GM19193 (cell line): ENCODE measurements at regions not wholly inside any gene's neighbourhood (a gene's known extent, or its start where the extent isn't known, plus 50 kb on each side); places are given as distances from the start of the nearest gene placed in this dataset.

ENCODE experiments used
- POLR2A ChIP-seq: IDR thresholded peaks from 4 replicates; pipeline ENCODE4 v1.6.1; 2011; ENCODE audit not compliant: insufficient read depth, insufficient read length; ENCODE audit errors: extremely low read depth

DNA sequence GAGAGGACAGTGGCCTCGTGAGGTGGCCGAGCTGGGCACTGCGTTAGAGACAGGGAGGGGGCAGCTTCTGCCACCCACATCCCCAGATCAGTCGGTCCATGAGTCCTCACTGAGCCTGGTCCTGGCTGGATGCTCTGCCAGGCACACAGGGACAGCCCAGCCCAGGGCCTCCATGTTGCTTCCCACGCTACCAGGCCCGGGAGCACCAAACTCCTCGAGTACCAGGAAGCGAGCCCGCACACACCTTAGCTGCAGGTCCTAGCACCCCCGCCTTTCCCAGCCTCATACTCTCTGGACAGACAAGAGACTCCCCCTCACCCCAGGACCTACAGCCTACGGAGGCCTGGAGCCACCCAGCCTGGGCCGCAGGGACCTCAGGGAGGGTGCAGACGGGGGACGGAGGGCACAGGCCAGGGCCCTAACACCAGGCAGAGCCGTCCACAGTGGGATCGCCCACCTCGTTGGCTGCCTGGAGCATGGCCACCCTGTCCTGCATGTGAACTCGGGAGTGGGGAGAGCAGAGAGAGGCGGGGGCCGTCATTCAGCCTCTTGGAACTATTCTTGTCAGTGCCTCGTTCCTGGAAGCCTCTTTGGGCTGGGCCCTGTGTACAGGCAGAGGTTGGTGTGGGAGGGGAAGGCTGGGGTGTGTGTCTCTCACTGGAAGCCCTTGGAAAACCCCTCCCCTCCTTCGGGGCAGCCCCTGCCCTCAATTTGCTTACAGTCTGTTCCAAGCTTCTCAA, 90.9 kb upstream of the RUNX3 start:
- no peak for TF ChIP-seq POLR2A

DNA sequence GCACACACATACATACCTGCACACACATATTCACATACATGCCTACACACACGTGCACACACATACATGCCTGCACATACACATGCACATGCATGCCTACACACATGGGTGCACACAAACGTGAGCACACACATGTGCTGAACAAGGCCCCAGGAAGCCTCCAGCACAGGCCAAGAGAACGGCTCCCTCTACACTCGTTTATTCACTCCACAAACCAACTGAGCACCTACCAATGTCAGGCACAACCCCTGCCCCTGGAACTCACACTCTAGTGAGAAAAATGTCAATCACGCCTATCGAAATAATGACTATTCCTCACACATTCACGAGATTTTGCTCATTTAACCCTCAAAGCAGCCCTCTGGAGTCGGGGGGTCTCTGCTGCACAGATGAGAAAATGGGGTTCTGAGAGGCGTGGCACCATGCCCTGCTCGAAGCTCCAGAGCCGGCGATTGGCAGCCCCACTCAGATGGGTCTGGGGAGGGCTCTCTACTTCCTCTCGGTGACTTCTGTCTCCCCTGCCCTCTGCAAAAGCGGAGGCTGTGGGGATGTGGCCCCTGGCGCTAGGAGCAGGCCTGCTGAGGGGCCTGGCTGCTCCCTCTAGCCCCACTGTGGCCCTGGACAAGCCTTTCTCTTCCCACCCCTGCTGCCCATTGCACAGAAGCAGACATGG, 90.2 kb upstream of the RUNX3 start:
- no peak for TF ChIP-seq POLR2A

DNA sequence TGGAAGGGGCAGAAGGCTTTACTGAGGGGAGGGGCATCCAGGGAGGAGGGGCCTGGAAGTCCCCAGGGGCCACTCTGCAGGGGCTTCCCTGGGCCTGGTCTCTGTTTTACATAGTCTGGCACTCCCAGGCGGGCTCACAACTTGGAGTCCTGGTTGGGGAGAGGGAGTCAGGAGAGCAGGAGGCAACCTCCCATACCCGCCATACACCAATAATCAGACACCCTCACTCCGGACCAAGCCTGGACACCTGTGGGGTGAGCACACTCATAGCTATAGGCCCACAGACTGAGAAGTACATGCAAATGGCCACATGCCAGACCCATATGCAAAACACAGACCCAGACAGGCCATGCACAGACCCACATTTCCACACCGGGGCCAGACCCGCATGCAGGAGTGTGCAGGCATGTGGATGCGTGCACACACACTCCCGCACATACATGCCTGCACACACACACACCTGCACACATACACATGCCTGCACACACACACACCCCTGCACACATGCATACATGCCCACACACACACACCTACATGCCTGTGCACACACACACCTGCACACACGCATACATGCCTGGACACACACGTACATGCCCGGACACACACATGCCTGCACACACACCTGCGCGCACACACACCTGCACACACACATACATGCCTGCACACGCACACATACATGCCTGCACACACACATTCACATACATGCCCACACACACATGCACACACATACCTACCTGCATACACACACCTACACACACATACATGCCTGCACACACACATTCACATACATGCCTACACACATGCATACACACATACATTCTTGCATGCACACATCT, 89.5 kb upstream of the RUNX3 start:
- peak; percentile 74 for TF ChIP-seq POLR2A

DNA sequence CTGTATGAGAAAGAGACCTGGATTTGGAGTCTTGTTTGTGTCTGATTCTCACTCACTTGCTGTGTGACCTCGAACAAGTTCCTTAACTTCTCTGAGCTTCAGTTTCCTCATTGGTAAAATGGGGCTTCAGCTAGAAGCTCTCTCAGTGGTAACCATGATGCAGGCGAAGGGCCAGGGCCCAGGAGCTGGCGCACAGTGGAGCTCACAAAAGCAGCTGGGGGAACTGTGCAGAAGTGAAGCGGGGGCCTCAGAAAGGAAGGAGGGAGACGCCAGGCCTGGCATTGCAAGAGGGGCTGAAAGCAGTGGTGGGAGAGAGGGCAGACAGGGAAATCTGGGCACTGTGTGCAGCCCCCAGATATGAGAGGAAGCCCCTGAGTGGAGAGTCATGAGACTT, 88.9 kb upstream of the RUNX3 start:
- no peak for TF ChIP-seq POLR2A

DNA sequence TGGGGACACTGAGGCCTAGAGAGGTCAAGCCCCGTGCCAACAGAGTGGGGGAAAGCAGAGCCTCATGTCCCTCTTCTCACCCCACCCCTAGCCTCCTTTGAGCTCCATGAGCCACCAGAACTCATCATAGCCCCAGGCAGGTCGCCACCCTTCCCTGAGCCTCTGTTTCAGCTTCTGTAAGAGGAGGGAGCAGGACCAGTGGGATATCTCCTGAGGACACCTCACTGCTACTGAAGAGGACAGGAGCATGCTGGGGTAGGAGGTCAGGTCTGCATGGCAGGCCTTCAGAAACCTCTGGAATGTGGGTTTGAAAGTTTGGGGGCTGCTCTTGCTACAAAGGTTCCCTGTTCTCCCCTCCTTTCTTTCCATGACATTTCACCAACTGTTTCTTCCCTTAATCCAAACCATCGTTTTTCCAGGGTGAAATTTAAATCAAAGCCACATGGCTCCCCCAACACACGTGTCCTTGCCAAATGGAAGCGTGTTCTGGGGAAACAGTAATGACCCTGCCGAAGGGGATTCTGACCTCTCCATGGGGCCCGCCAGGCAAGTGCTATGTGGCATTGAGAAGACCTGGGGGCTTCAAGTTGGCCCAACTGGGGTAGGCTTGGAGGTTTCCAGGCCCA, 88.1 kb upstream of the RUNX3 start:
- no peak for TF ChIP-seq POLR2A

DNA sequence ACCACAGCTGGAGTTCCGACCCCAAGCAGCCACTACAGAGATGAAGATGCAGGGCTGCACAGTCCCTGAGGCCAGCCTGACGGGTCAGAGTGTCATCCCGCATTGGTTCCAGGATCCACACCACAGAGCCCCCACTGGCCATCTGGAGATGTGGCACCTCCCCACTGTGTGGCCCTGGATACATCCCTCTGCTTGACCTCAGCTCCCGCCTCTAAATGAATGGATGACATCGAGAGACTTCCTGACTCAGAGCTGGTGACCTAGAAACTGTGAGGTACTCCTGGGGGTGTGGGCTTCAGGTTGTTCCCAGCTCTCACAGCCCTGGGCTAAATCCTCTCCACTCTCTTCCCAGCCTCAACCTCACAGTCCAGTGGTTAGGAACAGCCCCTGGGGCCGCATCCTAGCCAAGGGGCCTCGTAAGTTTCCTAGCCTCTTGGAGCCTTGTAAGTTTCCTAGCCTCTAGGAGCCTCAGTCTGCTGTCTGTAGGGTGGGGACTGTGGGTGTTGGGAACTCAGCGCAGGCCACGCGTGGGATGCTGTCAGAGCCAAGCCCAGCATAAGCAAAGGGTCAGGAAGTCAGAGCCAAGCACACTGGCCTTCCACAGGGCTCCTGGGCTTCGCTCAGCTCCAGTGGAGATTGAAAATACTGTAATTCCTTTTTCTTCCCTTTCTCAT, 87.5 kb upstream of the RUNX3 start:
- no peak for TF ChIP-seq POLR2A

DNA sequence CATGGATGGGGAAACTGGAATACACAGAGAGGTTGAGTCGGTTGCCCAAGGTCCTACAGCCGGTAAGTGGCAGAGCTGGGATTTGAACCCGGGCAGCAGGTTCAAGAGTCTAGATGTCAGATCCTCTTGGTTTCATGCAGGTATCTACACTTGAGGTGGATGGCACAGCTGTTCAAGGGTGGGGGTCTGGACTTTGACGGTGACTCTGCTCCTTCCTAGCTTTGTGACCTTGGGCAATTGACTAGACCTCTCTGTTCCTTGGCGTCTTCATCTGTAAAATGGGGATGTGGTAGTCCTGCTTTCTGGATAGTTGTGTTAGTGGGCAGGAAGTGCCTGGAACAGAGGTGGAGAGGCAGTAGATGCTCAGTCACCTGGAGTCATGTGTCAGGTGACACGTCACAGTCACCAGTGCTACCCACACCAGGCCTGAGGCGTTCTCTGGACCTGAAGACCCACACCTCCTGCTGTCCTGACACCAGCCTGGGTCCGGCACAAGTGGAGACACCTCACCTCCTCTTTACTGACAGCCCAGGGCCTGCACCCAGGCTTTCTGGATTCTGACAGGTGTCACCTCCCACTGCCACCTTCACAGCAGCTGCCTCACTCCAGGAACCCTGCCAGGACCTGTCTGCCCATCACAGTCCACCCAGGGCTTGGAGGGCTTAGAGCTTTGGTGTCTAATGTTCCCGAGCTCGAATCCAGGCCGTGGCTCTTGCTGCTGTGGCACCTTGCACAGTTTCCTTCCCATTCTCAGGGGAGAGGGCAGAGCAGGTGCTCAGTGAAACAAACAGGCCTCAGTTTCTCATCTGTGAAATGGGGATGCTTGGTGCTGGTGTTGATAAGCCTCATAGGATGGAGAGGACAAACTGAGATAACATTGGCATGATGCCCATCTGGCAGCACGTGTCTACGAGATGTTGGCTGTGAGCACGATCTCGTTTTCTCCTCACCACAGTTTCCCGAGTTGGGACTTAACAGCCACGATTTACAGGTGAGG, 83.2 kb upstream of the RUNX3 start:
- TF ChIP-seq POLR2A: no peak

DNA sequence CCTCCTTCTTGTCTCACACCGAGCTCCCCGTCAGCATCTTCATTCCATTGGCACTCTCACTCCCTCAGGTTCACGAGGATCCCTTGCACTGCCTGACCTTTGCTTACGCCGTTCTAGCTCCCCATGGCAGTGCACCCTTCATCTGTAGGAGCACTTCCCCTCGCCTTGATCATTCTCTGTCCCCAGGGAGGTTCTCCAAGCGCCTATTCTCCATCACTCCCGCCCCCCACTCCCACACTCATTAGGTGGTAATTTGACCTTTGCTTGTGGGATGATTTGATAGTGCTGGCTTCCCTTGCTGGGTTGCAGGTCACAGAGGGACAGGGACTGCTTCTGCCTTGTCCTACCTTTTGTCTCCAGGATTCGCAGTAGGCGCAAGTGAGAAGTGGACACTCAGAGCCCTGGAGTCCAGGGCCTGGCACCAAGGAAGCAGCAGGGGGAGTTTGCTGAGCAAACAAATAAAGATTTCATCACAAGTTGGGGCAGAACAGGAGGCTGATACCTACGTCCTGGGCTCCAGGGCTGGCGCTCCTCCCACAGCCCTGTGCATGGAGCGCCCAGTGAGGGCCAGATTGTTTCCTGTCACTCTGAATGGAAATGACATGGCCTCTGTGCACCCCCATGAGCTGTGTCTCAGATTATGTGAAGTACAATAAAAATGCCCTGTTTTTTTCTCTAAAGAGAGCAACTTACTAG, 82.0 kb upstream of the RUNX3 start:
- no peak for TF ChIP-seq POLR2A

DNA sequence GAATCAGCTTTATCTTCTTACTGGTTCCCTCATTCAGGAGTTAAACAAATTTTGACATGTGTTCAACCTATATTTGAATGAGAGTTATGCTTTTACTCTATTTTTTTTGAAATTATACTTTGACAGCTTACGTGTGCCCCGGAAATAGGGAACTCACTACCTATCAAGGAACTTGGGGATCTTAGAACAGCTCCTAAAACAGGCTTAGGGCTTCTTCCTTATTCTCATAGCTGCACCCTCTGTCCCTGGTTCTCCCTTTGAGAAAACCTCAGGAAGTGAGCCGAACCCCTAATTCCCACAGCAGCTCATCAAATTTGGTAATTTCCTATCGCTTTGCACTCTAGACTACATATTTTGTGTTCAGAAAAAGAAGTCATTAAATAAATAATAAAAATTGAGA, 81.2 kb upstream of the RUNX3 start:
- no peak for TF ChIP-seq POLR2A

DNA sequence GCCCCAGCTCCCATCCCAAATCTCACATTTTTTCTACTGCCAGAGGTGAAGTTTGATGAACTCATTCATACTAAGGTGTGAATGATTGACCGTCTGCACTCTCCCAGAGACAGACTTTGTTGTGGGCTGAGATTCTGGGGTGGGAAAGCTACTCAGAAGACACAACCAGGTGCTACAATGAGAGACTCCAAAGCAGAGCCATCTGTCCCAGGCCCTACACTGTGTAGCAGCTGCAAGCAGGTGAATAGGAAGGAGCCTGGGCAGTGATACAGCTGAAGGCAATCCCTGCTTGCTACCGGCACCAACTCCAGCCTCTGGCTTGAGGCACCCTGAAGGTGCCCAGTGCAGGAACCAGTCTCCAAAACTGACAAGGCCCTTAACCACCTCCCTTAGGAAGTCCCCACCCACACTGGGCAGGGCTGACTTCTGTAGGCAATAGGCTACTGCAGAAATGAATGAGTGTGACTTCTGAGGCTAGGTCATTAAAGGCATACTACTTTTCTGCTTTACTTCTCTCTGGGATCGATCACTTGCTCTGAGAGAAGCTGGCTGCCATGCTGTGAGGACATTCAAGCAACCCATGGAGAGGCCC, 79.7 kb upstream of the RUNX3 start:
- TF ChIP-seq POLR2A: no peak

DNA sequence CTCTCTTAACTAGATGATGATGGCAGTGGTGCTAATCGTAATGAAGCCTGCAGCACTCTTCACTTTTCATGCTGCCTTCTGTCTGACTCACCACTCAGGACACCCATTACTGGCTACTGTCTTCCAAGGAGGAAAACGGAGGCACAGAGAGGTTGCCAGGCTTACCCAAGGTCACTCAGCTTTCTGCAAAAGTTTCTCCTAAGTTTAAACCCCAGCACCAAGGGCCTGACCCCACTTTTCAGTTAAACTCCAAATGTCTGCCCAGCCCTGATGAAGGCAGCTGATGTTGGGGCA, 78.1 kb upstream of the RUNX3 start:
- TF ChIP-seq POLR2A: no peak

DNA sequence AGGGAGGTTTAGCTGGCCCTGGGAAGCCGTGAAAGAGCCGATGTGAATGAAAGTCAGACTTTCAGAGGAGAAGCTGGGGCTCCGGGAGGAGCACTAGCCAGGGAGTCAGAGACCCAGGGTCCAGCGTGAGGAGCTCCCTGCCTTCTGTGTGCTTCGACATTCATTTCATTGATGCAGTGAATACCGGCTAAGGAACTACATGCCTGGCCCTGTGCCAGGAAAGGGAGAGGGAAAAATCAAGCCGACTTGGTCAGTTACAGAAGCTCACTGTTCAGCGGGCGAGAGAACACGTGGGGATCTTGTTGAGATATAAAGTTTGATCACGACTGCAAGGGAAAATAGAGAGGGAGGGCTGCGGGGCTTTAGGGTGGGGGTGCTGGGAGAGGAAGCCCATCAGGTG, 76.7 kb upstream of the RUNX3 start:
- TF ChIP-seq POLR2A: no peak

DNA sequence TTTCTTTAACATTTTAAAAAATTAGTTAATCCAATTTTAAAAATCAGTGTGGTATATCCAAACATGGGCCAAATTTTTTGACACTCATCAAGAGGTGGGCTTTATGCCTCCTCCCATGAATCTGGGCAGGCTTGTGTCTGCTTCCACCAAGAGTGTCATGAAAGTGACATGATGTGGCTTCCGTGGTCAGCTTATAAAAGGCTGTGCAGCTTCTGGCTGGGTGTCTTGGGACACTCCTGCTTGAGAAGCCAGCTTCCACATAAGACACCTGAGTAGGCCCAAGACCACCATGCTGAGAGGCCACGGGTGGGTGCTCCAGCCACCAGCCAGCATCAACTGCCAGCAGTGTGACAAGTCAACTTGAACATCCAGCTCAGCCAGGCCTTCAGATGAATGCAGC, 74.3 kb upstream of the RUNX3 start:
- no peak for TF ChIP-seq POLR2A
